ENCODE measurements at regions not wholly inside any gene's neighbourhood (a gene's known extent, or its start where the extent isn't known, plus 50 kb on each side); places are given as distances from the start of the nearest gene placed in this dataset.

DNA sequence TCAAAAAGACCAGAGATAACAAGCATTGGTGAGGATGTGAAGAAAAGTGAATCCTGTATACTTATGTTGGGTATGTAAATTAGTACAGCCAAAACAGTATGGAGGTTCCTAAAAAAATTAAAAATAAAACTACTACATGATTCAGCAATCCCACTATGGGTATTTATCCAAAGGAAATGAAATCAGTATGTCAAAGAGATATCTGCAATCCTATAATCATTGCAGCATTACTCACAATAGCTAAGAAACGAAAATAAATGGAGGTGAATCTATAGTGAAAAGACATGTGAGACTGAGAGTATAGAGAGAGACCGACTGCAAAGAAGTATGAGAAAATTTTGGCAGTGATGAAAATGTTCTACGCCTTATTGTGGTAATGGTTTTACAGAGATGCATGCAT, 139.2 kb upstream of the TMEM168 start:
- Histone ChIP-seq H3K27ac (ENCODE audit: extremely low read depth, low read depth, low read length) (no peak overlapping the region), H3K4me3 (ENCODE audit: low read depth, low read length) (no peak overlapping the region), H3K9me3 (ENCODE audit: control insufficient read depth, insufficient read depth, low read depth, low read length) (no peaks in the 10 kb centered on the region), H3K4me1 (ENCODE audit: control insufficient read depth, insufficient read depth, low read length) (no peaks in the 10 kb centered on the region), H3K36me3 (ENCODE audit: control insufficient read depth in 2 of 2, insufficient read depth in 1 of 2, low read length in 2 of 2) (peaks cover 0 to 3% of the 10 kb centered on the region in 2 experiments; a peak in 1 of 3 replicates)
- ChIA-PET POLR2A (interaction anchor here (1.7 kb wide), 1 partner anchor 10 kb away, joined by 4 read pairs; a partner anchor contains a TSS), CTCF (interaction anchor here (1.4 kb wide), 1 partner anchor 10 kb away, joined by 3 read pairs; a partner anchor contains a TSS)
- TF ChIP-seq, protein P1, sequence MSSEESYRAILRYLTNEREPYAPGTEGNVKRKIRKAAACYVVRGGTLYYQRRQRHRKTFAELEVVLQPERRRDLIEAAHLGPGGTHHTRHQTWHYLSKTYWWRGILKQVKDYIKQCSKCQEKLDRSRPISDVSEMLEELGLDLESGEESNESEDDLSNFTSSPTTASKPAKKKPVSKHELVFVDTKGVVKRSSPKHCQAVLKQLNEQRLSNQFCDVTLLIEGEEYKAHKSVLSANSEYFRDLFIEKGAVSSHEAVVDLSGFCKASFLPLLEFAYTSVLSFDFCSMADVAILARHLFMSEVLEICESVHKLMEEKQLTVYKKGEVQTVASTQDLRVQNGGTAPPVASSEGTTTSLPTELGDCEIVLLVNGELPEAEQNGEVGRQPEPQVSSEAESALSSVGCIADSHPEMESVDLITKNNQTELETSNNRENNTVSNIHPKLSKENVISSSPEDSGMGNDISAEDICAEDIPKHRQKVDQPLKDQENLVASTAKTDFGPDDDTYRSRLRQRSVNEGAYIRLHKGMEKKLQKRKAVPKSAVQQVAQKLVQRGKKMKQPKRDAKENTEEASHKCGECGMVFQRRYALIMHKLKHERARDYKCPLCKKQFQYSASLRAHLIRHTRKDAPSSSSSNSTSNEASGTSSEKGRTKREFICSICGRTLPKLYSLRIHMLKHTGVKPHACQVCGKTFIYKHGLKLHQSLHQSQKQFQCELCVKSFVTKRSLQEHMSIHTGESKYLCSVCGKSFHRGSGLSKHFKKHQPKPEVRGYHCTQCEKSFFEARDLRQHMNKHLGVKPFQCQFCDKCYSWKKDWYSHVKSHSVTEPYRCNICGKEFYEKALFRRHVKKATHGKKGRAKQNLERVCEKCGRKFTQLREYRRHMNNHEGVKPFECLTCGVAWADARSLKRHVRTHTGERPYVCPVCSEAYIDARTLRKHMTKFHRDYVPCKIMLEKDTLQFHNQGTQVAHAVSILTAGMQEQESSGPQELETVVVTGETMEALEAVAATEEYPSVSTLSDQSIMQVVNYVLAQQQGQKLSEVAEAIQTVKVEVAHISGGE (tag by site-specific recombination; conservative IDR thresholded peaks at IDR 0.05; ENCODE audit: low read depth) = no peak
- no peak for TF ChIP-seq ZNF626 (tag by site-specific recombination; IDR thresholded peaks at IDR 0.05)
- TF ChIP-seq, protein P2, sequence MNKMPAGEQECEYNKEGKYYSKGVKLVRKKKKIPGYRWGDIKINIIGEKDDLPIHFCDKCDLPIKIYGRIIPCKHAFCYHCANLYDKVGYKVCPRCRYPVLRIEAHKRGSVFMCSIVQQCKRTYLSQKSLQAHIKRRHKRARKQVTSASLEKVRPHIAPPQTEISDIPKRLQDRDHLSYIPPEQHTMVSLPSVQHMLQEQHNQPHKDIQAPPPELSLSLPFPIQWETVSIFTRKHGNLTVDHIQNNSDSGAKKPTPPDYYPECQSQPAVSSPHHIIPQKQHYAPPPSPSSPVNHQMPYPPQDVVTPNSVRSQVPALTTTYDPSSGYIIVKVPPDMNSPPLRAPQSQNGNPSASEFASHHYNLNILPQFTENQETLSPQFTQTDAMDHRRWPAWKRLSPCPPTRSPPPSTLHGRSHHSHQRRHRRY (tag by site-specific recombination; IDR thresholded peaks at IDR 0.05) = no peak
- no peak for TF ChIP-seq ZNF112 (tag by site-specific recombination; IDR thresholded peaks at IDR 0.05)
- no peak for TF ChIP-seq HOXD13 (CRISPR knock-in tag; IDR thresholded peaks at IDR 0.05; ENCODE audit: borderline replicate concordance)
- TF ChIP-seq ZNF157 (tag by site-specific recombination; IDR thresholded peaks at IDR 0.05) = no peak
- no peak for TF ChIP-seq SP2 (tag by site-specific recombination; IDR thresholded peaks at IDR 0.05)
- TF ChIP-seq ZNF768 (tag by site-specific recombination; IDR thresholded peaks at IDR 0.05) = no peak
- no peak for TF ChIP-seq ZNF76 (tag by site-specific recombination; IDR thresholded peaks at IDR 0.05; ENCODE audit: borderline replicate concordance, low read depth)
- no peak for TF ChIP-seq ZNF248 (tag by site-specific recombination; IDR thresholded peaks at IDR 0.05)
- TF ChIP-seq ZNF561 (tag by site-specific recombination; IDR thresholded peaks at IDR 0.05; ENCODE audit: borderline replicate concordance) = no peak
- TF ChIP-seq ZNF24 (tag by site-specific recombination; IDR thresholded peaks at IDR 0.05) = no peak
- TF ChIP-seq ZBTB17 (tag by site-specific recombination; IDR thresholded peaks at IDR 0.05) = no peak
- no peak for TF ChIP-seq ZNF529 (tag by site-specific recombination; IDR thresholded peaks at IDR 0.05; ENCODE audit: insufficient replicate concordance)
- TF ChIP-seq ZNF670 (tag by site-specific recombination; IDR thresholded peaks at IDR 0.05; ENCODE audit: low read depth) = no peak
- TF ChIP-seq SALL2 (tag by site-specific recombination; IDR thresholded peaks at IDR 0.05; ENCODE audit: borderline replicate concordance) = no peak
- TF ChIP-seq GLIS1 (tag by site-specific recombination; IDR thresholded peaks at IDR 0.05) = no peak
- no peak for TF ChIP-seq ZNF600 (tag by site-specific recombination; IDR thresholded peaks at IDR 0.05)
- TF ChIP-seq ZNF629 (tag by site-specific recombination; IDR thresholded peaks at IDR 0.05) = no peak

DNA sequence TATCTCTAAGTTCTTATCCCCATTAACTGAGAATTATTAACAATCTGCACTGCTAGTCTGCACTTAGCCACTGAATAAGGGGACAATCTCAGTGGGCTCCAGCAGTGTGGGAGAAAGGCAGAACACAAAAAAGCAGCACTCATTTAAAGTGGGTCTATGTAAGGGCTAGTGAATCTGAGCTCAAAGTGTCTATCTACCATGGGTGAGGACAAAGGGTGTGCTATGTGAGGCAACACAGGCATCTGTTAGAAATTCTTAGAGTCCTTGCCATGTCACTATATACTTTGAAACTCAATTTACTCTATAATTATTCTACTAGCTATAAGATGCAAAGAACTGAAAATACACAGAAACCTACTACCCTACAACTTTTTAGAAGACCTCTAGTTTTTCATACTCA, 135.8 kb upstream of the TMEM168 start:
- no peak for TF ChIP-seq ZNF169 (tag by site-specific recombination; IDR thresholded peaks at IDR 0.05)
- no peak for TF ChIP-seq HOXC10 (CRISPR knock-in tag; IDR thresholded peaks at IDR 0.05)
- TF ChIP-seq, protein P3, sequence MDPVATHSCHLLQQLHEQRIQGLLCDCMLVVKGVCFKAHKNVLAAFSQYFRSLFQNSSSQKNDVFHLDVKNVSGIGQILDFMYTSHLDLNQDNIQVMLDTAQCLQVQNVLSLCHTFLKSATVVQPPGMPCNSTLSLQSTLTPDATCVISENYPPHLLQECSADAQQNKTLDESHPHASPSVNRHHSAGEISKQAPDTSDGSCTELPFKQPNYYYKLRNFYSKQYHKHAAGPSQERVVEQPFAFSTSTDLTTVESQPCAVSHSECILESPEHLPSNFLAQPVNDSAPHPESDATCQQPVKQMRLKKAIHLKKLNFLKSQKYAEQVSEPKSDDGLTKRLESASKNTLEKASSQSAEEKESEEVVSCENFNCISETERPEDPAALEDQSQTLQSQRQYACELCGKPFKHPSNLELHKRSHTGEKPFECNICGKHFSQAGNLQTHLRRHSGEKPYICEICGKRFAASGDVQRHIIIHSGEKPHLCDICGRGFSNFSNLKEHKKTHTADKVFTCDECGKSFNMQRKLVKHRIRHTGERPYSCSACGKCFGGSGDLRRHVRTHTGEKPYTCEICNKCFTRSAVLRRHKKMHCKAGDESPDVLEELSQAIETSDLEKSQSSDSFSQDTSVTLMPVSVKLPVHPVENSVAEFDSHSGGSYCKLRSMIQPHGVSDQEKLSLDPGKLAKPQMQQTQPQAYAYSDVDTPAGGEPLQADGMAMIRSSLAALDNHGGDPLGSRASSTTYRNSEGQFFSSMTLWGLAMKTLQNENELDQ (tag by site-specific recombination; IDR thresholded peaks at IDR 0.05; ENCODE audit: low read depth) = no peak
- TF ChIP-seq, protein P4, sequence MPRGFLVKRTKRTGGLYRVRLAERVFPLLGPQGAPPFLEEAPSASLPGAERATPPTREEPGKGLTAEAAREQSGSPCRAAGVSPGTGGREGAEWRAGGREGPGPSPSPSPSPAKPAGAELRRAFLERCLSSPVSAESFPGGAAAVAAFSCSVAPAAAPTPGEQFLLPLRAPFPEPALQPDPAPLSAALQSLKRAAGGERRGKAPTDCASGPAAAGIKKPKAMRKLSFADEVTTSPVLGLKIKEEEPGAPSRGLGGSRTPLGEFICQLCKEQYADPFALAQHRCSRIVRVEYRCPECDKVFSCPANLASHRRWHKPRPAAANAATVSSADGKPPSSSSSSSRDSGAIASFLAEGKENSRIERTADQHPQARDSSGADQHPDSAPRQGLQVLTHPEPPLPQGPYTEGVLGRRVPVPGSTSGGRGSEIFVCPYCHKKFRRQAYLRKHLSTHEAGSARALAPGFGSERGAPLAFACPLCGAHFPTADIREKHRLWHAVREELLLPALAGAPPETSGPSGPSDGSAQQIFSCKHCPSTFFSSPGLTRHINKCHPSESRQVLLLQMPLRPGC (tag by site-specific recombination; IDR thresholded peaks at IDR 0.05) = no peak
- TF ChIP-seq, protein P5, sequence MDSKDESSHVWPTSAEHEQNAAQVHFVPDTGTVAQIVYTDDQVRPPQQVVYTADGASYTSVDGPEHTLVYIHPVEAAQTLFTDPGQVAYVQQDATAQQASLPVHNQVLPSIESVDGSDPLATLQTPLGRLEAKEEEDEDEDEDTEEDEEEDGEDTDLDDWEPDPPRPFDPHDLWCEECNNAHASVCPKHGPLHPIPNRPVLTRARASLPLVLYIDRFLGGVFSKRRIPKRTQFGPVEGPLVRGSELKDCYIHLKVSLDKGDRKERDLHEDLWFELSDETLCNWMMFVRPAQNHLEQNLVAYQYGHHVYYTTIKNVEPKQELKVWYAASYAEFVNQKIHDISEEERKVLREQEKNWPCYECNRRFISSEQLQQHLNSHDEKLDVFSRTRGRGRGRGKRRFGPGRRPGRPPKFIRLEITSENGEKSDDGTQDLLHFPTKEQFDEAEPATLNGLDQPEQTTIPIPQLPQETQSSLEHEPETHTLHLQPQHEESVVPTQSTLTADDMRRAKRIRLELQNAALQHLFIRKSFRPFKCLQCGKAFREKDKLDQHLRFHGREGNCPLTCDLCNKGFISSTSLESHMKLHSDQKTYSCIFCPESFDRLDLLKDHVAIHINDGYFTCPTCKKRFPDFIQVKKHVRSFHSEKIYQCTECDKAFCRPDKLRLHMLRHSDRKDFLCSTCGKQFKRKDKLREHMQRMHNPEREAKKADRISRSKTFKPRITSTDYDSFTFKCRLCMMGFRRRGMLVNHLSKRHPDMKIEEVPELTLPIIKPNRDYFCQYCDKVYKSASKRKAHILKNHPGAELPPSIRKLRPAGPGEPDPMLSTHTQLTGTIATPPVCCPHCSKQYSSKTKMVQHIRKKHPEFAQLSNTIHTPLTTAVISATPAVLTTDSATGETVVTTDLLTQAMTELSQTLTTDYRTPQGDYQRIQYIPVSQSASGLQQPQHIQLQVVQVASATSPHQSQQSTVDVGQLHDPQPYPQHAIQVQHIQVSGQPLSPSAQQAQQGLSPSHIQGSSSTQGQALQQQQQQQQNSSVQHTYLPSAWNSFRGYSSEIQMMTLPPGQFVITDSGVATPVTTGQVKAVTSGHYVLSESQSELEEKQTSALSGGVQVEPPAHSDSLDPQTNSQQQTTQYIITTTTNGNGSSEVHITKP (tag by site-specific recombination; IDR thresholded peaks at IDR 0.05) = no peak

More for the DNA sequence above, 135.8 kb upstream of the TMEM168 start:
- ChIA-PET CTCF (no interaction called here), POLR2A (no interaction called here)
- Histone ChIP-seq H3K36me3 (ENCODE audit: control insufficient read depth in 2 of 2, insufficient read depth in 1 of 2, low read length in 2 of 2) (no peaks in the 10 kb centered on the region), H3K4me3 (ENCODE audit: low read depth, low read length) (no peak overlapping the region), H3K27ac (ENCODE audit: extremely low read depth, low read depth, low read length) (no peak overlapping the region), H3K9me3 (ENCODE audit: control insufficient read depth, insufficient read depth, low read depth, low read length) (no peaks in the 10 kb centered on the region), H3K4me1 (ENCODE audit: control insufficient read depth, insufficient read depth, low read length) (no peaks in the 10 kb centered on the region)
